ENCODE measurements at regions not wholly inside any gene's neighbourhood (a gene's known extent, or its start where the extent isn't known, plus 50 kb on each side); places are given as distances from the start of the nearest gene placed in this dataset.

- TF ChIP-seq TAF1 (IDR thresholded peaks at IDR 0.05; ENCODE audit: borderline replicate concordance, insufficient read depth, low read length), result no peak
- no peak for TF ChIP-seq SIN3A (IDR thresholded peaks at IDR 0.05; ENCODE audit: borderline replicate concordance, insufficient read depth, low read length)
- TF ChIP-seq, protein P1, sequence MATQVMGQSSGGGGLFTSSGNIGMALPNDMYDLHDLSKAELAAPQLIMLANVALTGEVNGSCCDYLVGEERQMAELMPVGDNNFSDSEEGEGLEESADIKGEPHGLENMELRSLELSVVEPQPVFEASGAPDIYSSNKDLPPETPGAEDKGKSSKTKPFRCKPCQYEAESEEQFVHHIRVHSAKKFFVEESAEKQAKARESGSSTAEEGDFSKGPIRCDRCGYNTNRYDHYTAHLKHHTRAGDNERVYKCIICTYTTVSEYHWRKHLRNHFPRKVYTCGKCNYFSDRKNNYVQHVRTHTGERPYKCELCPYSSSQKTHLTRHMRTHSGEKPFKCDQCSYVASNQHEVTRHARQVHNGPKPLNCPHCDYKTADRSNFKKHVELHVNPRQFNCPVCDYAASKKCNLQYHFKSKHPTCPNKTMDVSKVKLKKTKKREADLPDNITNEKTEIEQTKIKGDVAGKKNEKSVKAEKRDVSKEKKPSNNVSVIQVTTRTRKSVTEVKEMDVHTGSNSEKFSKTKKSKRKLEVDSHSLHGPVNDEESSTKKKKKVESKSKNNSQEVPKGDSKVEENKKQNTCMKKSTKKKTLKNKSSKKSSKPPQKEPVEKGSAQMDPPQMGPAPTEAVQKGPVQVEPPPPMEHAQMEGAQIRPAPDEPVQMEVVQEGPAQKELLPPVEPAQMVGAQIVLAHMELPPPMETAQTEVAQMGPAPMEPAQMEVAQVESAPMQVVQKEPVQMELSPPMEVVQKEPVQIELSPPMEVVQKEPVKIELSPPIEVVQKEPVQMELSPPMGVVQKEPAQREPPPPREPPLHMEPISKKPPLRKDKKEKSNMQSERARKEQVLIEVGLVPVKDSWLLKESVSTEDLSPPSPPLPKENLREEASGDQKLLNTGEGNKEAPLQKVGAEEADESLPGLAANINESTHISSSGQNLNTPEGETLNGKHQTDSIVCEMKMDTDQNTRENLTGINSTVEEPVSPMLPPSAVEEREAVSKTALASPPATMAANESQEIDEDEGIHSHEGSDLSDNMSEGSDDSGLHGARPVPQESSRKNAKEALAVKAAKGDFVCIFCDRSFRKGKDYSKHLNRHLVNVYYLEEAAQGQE (IDR thresholded peaks at IDR 0.05; ENCODE audit: insufficient read depth in 1 of 2, low read depth in 2 of 2, low read length in 2 of 2), result no peak
- no peak for TF ChIP-seq POLR2AphosphoS5 (IDR thresholded peaks at IDR 0.05; ENCODE audit: low read depth, low read length)
- no peak for TF ChIP-seq FOXP2 (optimal IDR thresholded peaks at IDR 0.05; ENCODE audit: borderline replicate concordance, extremely low read depth, extremely low read length, insufficient read depth)
These were observed 90.6 kb upstream of the UBE2E2 start for GRCh38 chr3:23112491-23112890.

DNA sequence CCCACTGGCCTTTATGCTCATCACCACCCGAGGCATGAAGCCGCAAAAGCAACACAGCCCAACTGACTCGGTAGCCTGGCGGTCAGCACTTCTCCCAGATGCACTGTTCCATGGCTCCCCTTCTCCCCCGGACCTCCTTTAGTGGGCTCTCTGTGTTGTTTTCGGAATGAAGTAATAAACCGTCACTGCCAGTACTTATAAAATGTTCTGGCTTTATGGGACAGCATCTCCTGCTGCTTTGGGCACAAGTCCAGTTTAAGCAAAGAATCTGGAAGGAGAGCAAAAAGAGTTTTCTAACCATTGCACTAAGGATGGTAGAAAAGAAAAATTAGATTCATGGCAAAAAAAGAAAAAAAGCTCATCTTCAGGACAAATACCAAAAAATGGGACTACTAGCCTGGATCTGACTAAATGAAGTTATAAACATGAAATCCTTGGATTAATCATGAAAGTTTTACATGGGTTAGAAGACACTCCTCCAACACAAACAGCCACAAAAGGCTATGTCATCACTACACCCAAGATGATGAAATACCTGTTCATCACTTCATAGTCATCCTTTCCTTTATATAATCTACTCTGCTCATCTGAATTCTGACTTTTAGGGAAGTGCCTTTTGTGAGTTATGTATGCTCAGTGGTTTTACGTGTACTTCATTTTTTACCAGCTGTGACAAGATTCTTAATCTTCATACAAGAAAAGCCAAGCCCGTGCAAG is 89.5 kb upstream of the UBE2E2 start:
- TF ChIP-seq, protein P1 (IDR thresholded peaks at IDR 0.05; ENCODE audit: insufficient read depth in 1 of 2, low read depth in 2 of 2, low read length in 2 of 2), result no peak
- TF ChIP-seq TAF1 (IDR thresholded peaks at IDR 0.05; ENCODE audit: borderline replicate concordance, insufficient read depth, low read length) (no peak), POLR2AphosphoS5 (IDR thresholded peaks at IDR 0.05; ENCODE audit: low read depth, low read length) (no peak), FOXP2 (optimal IDR thresholded peaks at IDR 0.05; ENCODE audit: borderline replicate concordance, extremely low read depth, extremely low read length, insufficient read depth) (no peak)

- TF ChIP-seq POLR2AphosphoS5 (IDR thresholded peaks at IDR 0.05; ENCODE audit: low read depth, low read length) (no peak), TAF1 (IDR thresholded peaks at IDR 0.05; ENCODE audit: borderline replicate concordance, insufficient read depth, low read length) (no peak), SIN3A (IDR thresholded peaks at IDR 0.05; ENCODE audit: borderline replicate concordance, insufficient read depth, low read length) (no peak), FOXP2 (optimal IDR thresholded peaks at IDR 0.05; ENCODE audit: borderline replicate concordance, extremely low read depth, extremely low read length, insufficient read depth) (no peak)
- TF ChIP-seq, protein P1 (IDR thresholded peaks at IDR 0.05; ENCODE audit: insufficient read depth in 1 of 2, low read depth in 2 of 2, low read length in 2 of 2), result no peak
These were observed 88.7 kb upstream of the UBE2E2 start for GRCh38 chr3:23114432-23114831.

DNA sequence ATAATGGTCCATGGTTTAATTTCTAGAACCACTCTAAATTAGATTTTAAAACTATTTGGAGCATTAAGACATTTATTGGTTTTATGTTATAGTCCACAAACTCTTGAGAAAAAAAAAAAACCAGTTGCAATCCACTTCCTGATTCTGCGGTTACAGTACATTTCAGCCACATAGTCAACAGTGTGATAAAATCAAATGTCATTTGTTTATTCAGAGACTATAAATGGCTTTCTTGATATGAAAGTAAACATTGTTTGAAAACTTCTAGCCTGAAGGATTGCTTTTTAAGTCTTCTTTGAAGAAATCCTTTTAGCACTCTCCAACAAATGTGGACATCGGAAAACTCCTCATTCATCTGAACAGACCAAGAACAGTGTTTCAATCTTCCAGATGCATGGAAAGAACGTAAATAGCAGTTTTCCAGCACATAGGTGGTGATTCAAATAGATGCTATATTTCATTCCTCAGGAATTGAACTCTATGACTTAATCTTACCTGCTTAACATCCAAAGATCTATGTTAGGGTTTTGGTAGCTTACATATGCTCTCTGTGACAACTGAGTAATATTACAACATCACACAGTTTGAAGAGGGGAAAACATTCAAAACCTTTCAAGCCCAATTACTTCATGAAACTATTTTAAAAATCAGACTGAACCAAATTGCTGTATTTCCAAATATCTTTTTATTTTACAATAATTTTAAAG is 87.8 kb upstream of the UBE2E2 start:
- TF ChIP-seq POLR2AphosphoS5 (IDR thresholded peaks at IDR 0.05; ENCODE audit: low read depth, low read length), result no peak
- TF ChIP-seq, protein P1 (IDR thresholded peaks at IDR 0.05; ENCODE audit: insufficient read depth in 1 of 2, low read depth in 2 of 2, low read length in 2 of 2), result no peak
- TF ChIP-seq TAF1 (IDR thresholded peaks at IDR 0.05; ENCODE audit: borderline replicate concordance, insufficient read depth, low read length), result no peak
